ENCODE measurements at regions not wholly inside any gene's neighbourhood (a gene's known extent, or its start where the extent isn't known, plus 50 kb on each side); places are given as distances from the start of the nearest gene placed in this dataset.

- TF ChIP-seq, protein P1, sequence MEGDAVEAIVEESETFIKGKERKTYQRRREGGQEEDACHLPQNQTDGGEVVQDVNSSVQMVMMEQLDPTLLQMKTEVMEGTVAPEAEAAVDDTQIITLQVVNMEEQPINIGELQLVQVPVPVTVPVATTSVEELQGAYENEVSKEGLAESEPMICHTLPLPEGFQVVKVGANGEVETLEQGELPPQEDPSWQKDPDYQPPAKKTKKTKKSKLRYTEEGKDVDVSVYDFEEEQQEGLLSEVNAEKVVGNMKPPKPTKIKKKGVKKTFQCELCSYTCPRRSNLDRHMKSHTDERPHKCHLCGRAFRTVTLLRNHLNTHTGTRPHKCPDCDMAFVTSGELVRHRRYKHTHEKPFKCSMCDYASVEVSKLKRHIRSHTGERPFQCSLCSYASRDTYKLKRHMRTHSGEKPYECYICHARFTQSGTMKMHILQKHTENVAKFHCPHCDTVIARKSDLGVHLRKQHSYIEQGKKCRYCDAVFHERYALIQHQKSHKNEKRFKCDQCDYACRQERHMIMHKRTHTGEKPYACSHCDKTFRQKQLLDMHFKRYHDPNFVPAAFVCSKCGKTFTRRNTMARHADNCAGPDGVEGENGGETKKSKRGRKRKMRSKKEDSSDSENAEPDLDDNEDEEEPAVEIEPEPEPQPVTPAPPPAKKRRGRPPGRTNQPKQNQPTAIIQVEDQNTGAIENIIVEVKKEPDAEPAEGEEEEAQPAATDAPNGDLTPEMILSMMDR (IDR thresholded peaks at IDR 0.05) = no peak
- TF ChIP-seq EZH2phosphoT487 (IDR thresholded peaks at IDR 0.05) (no peak), EZH2 (IDR thresholded peaks at IDR 0.05) (no peak)
Measured at GRCh38 chr11:22466809-22467208, 128.6 kb downstream of the SLC17A6 start.

All from neural progenitor cell (in vitro differentiated cells).